DMS 273 (cell line): ENCODE measurements at regions not wholly inside any gene's neighbourhood (a gene's known extent, or its start where the extent isn't known, plus 50 kb on each side); places are given as distances from the start of the nearest gene placed in this dataset.

Experiments used
- DNase-seq: peaks from one replicate; lab custom pipeline; 2025; ENCODE audit not compliant: unreplicated experiment; lab: John Stamatoyannopoulos, UW

GRCh38 chr13:111609631-111610030 is 289.2 kb downstream of the TEX29 start:
- DNase-seq: no peak

GRCh38 chr13:111610081-111610480 is 289.6 kb downstream of the TEX29 start:
- DNase-seq: no peak

GRCh38 chr13:111610879-111611278 is 290.4 kb downstream of the TEX29 start:
- DNase-seq: no peak

DNA sequence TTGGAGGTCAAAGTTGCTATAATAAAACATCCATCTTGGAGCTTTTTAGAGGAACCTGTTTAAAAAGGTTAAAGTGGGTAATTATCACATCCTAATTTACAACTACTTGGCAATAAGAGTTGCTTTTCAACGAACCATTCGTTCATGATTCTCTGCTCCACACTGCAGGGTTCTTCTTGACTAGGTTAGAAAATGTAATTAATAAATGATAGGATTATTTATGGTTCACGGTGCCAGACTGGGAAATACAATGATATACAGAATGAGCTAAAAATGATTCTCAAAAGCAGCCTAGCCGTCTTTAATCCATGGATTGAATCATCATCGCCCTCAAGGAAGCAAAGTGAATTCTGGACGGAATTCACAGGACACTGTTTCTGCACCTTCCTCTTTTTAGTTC is 291.2 kb downstream of the TEX29 start:
- no peak for DNase-seq

DNA sequence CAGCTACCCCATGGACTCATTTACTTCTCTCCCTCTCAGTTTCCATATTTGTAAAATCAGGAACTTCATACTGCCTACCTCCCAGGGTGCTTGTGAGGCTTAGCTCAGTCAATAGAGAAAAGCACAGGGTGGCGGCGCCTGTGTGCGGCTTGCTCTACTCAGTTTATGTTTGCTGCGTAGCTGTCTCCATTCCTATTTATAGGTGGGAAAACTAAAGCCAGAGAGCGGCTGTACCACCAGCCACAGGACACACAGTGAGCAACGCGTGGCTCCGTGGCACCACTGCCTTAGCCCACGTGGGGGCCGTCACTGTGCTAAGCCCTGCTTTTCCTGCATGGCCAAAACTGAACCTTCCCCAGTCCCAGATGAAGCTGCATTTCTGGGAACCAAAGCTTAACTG is 292.4 kb downstream of the TEX29 start:
- no peak for DNase-seq

DNA sequence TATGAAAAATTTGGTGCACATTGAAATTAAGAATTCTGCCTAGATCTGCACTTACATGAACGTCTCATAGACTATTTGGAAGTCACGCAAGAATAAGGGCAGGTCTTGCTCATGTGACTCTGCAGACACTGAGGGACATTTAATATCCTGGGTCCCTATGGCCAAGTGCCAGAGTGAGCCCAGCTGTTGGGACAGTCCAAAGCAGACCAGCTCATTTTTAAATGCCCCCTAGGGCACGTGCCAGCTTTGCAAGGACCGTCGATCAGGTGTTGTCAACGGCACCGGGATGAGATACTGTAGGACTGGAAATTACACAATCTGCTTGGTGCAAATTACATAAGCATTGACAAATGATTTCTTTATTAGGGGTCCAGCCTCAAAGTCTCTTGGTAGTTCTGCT is 293.6 kb downstream of the TEX29 start:
- DNase-seq: no peak

DNA sequence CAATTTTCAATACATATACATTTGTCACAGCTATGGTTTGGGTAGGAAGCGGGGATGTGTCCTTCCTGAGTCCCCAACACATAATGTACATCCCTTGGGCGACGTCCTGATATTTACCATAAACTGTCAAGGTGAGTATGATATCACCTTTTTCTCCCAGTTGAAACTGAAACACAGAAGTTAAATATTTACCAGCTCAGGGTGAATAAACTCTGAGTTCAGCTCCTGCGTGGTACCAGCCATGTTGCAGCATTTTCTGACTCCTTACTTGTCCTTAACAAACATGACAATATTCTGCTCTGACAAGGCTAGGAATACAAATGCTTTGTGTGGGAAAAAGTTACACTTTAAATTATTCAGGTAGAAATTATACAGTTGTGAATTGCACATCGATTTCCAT is 294.2 kb downstream of the TEX29 start:
- DNase-seq: no peak

- DNase-seq: no peak
Measured at GRCh38 chr13:111616203-111616602, 295.8 kb downstream of the TEX29 start.

DNA sequence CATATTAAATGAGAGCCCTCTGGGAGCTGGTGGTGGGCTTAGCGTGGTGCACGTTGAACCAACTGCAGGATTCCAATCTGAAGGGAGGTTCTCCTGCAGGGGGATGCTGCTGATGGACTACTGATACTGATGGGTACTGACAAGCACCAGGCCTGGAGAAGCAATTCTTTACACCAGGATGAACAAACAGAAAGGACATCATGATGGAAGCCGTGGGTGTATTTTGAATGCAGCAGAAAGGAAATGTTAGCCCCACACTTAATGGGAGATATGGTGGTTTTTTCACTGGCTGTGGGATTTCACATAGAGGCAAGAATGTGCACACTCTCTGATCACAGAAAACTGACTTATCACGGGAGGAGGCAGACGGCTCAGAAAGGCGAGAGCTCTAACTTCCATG is 299.7 kb downstream of the TEX29 start:
- DNase-seq: no peak

DNA sequence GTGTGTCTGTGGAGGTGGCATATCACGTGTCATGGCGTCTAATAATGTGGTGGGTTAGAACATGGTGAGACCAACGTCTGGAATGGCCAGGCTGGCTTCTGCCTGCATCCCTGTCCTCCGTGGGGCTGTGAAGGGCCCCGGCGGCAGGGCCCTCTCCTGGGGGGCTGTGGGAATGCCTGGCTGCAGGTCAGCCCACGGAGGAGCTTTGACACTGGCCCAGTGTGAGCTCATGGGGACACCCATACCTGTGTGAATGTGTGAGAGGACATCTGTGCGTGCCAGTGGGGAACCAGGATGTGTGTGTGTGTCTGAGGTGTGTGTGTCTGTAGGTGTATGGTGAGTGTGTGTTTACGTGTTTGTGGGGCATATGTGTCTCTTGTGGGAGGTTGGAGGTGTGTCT is 300.1 kb downstream of the TEX29 start:
- DNase-seq: no peak

- DNase-seq: no peak
Measured at GRCh38 chr13:111621164-111621563, 300.7 kb downstream of the TEX29 start.

DNA sequence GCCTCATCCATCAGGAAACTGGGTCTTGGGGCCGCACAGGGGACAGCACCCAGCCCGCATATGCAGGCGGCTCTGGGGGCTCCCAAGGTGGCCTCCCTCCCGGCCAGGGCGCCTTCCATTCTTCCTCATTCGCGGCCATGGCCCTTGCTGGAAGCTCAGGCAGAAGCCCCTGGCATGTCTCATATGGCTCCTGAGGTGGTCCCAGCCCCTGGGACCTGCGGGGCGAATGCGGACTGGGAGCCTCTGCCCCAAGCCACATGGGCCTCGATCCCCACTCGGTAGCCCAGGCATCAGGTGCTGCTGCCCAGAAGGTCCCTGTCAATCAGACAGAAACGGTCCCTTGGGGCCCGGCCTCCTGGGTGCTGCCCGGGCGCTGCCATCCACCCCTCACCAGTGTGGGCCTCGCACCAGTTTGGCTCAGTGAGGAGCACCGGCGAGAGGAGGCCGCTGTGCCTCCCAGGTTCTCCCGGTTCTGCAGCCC is 301.6 kb downstream of the TEX29 start:
- no peak for DNase-seq

DNA sequence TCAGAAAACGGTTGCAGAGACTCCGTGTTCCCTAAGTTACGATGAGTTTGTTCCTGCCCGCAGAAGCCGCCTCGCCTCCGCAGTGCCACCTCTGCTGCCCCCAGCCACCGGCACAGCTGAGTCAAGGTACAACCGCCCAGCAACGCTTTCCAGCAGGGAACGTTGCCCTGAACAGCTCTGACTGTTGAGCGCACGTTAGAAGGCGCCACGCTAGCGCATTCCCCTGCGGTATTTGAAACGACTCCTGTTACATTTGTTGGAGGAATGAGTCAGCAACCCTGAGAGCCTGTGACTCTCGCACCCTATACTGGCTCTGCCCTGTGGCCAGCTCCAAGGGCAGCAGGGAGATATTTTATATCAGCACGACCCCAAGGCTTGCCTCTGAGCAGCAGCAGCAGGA is 302.8 kb downstream of the TEX29 start:
- no peak for DNase-seq

GRCh38 chr13:111623743-111624505 is 303.5 kb downstream of the TEX29 start:
- DNase-seq: no peak

GRCh38 chr13:111625526-111626315 is 305.3 kb downstream of the TEX29 start:
- no peak for DNase-seq

GRCh38 chr13:111626371-111627305 is 306.2 kb downstream of the TEX29 start:
- DNase-seq: peak; percentile 17

DNA sequence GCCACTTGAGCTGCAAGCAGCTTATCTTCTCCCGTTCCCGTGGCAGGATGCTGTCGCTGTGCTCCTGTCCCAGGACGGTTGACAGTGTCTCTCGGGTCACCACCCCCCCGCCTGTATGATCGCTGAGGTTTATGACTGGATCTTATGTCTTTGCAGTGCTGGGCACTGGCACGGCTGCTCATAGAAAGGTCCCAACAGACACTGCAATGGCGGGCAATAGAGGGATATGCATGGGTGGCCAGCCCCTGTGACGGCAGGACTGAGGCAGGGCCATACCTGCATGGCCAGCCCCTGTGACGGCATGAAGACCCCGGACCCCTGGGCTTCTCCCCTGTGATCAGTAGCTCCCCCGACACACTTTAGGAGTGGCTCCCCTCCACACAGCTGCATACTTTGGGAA is 307.2 kb downstream of the TEX29 start:
- no peak for DNase-seq

DNA sequence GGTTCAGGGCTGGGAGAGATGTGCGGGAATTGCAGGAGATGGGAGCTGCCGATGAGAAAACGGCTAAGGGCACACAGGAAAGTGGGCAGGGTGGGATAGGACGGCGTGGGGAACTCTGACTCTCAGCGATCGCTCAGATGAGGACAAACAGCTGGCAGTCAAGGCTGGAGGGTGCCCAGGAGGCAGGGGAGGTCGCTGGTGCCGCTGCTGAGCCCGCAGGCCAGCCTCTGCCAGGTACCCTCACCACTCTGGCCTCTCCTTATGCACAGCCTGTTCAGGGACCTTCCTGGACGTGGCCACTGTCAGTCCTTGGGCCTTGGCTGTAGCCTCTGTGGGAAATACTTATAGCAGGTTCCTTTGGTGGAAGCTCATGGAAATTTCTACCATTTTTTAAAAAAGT is 308.6 kb downstream of the TEX29 start:
- no peak for DNase-seq

DNA sequence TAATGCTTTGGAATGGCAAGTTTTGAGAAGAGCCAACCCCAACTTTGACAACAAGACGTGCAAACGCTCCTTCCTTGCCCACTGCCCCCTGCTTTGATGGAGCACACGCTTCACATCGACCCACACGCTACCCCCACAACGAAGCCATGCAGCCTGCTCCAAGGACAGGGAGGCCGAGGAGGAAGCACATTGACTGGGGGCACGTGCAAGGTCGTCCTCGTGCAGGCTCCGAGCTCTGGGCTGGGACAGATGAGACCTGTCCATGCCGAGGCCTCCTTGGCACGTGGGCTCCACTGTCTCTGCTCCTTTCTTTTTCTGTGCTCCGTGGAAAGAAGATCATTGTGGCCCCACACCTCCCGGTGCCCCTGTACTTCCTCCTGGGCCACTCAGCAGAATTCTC is 309.0 kb downstream of the TEX29 start:
- no peak for DNase-seq

- peak; percentile 8 for DNase-seq
Measured at GRCh38 chr13:111629926-111630325, 309.5 kb downstream of the TEX29 start.

DNA sequence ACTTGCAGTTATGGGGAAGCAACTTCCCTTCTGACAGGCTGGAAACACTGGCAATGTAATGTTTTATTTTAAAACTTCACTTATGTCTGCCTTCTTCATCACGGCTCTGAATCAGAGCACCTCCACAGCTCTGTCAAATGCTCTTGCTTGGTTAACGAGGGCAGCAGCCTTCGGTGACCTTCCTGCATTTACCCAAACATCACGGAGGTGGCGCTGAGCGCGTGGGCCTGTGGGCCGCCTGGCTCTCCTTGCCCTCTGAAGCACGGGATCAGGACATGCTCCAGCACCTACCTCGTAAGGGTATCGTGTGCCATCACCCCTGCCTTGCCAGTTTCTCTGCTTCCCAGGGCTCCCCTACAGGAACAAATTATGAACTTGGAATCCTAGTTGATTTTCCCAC is 310.0 kb downstream of the TEX29 start:
- no peak for DNase-seq
